ENCODE measurements at regions not wholly inside any gene's neighbourhood (a gene's known extent, or its start where the extent isn't known, plus 50 kb on each side); places are given as distances from the start of the nearest gene placed in this dataset.

DNA sequence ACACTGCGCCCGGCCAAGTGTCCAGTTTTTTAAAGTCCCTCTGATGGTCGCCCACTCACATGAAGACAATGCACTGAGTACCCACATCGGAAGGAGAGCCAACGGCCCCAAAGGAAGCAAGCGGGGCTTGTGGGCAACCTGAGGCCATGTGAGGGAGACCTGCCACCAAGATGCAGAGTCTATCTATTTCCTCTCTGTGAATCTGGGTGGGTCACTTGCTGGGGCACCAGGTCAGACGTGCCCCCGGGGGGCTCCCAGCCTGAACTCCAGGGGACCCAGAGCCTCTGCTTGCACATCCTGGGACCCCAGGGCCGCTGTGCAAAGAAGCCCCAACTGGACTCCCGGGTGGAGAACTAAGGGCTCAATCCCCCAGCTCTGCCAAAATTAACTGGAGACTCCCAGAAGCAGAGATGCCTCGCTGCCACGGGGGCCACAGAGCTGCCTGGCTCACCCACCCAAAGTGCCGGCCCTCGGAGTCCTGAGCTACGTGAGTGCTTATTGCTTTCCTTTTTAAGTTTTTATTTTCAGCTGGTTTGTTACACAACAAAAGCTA is 106.4 kb downstream of the BRD1 start:
- no peak overlapping the region for H3K27ac ChIP-seq
- WGBS, 5 donors = 89 to 95% (median 91%) methylated on average over 11 to 15 of the region's 15 CpGs
- H3K27me3 ChIP-seq (replicated peaks in 1 of 7) = peaks cover 0 to 34% (median 24%) of the 10 kb centered on the region in 7 donors
- no peak for DNase-seq
- H3K36me3 ChIP-seq = no peaks in the 10 kb centered on the region
- intact Hi-C loops (cut with DNase I; ENCODE audit: low total_unique reads) = no loop called here
- TF ChIP-seq POLR2A (IDR thresholded peaks at IDR 0.05) = no peak
- TF ChIP-seq, protein P1, sequence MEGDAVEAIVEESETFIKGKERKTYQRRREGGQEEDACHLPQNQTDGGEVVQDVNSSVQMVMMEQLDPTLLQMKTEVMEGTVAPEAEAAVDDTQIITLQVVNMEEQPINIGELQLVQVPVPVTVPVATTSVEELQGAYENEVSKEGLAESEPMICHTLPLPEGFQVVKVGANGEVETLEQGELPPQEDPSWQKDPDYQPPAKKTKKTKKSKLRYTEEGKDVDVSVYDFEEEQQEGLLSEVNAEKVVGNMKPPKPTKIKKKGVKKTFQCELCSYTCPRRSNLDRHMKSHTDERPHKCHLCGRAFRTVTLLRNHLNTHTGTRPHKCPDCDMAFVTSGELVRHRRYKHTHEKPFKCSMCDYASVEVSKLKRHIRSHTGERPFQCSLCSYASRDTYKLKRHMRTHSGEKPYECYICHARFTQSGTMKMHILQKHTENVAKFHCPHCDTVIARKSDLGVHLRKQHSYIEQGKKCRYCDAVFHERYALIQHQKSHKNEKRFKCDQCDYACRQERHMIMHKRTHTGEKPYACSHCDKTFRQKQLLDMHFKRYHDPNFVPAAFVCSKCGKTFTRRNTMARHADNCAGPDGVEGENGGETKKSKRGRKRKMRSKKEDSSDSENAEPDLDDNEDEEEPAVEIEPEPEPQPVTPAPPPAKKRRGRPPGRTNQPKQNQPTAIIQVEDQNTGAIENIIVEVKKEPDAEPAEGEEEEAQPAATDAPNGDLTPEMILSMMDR (IDR thresholded peaks at IDR 0.05 in 8 of 11, conservative IDR thresholded peaks at IDR 0.05 in 3 of 11) = no peak
- no peak for TF ChIP-seq POLR2AphosphoS5 (IDR thresholded peaks at IDR 0.05)
- no peaks in the 10 kb centered on the region for H3K9me3 ChIP-seq
- no peak overlapping the region for H3K4me3 ChIP-seq
- H3K4me1 ChIP-seq = peaks cover 5 to 22% (median 17%) of the 10 kb centered on the region in 6 donors

DNA sequence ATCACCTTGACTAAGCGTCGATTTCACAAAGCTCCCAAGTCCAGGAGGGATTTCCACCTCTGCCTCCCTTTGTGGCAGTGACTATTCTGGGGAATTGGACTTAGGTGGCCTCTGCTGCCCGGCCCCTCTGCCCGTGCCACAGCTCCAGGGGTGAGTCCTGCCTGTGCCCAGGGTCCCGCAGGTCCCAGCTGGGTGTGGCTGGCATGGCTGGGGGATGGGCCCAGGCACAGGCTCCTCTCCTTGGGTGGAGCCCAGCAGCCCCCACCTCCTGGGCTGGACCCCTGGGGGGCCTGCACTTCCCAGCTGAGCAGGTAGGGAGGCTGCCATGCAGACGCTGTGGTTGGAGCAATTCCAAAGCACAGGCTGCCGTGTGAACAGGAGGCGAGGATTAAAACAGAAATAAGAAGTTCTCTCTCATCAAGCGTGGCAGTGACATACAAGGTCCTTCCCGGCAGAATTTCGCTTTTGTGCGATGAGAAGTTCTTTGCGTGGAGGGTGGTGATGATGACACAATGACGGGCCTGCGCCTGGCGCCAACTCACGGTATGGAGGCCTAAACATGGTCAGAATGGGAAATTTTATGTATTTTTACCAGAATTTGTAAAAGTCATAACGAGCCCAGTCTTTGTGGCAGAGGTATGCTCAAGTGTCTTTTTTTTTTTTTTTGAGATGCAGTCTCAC is 107.3 kb downstream of the BRD1 start:
- intact Hi-C loops (cut with DNase I; ENCODE audit: low total_unique reads) = no loop called here
- H3K36me3 ChIP-seq = no peaks in the 10 kb centered on the region
- peaks cover 0 to 28% (median 15%) of the 10 kb centered on the region in 7 donors for H3K27me3 ChIP-seq (replicated peaks in 1 of 7)
- 87 to 91% (median 87%) methylated on average over 15 to 18 of the region's 18 CpGs for WGBS, 5 donors
- H3K4me1 ChIP-seq = peaks cover 5 to 20% (median 16%) of the 10 kb centered on the region in 6 donors
- no peak overlapping the region for H3K27ac ChIP-seq
- H3K9me3 ChIP-seq = no peaks in the 10 kb centered on the region
- TF ChIP-seq POLR2A (IDR thresholded peaks at IDR 0.05) = no peak
- no peak for TF ChIP-seq POLR2AphosphoS5 (IDR thresholded peaks at IDR 0.05)
- TF ChIP-seq, protein P1 (IDR thresholded peaks at IDR 0.05 in 8 of 11, conservative IDR thresholded peaks at IDR 0.05 in 3 of 11) = no peak
- no peak for DNase-seq
- no peak overlapping the region for H3K4me3 ChIP-seq

DNA sequence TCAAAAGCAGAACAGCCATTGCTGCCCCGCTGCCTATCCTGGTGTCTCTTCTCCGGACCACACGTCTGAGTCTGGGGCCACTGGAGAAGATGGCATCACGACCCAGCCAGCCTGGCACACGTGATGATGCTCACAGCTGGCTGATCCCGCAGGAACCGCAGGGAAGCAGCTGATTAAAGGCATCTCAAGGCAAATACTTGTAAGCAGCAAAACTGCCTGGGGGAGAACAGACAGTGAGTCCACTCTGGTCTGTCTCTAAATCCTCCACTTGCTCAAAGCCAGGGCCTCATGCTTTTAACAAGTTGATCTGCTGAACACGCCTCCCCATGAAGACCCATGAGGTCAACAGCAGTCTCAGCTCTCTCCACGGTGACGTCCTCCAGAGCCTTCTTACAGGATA is 108.6 kb downstream of the BRD1 start:
- TF ChIP-seq POLR2A (IDR thresholded peaks at IDR 0.05) (no peak), POLR2AphosphoS5 (IDR thresholded peaks at IDR 0.05) (no peak)
- TF ChIP-seq, protein P1 (IDR thresholded peaks at IDR 0.05 in 8 of 11, conservative IDR thresholded peaks at IDR 0.05 in 3 of 11) = no peak
- H3K4me3 ChIP-seq = no peak overlapping the region
- H3K9me3 ChIP-seq = no peaks in the 10 kb centered on the region
- no peak overlapping the region for H3K27ac ChIP-seq
- intact Hi-C loops (cut with DNase I; ENCODE audit: low total_unique reads) = no loop called here
- H3K36me3 ChIP-seq = no peaks in the 10 kb centered on the region
- H3K27me3 ChIP-seq (replicated peaks in 1 of 7) = peaks cover 0 to 20% (median 1%) of the 10 kb centered on the region in 7 donors
- no peak for DNase-seq
- H3K4me1 ChIP-seq = peaks cover 0 to 6% (median 2%) of the 10 kb centered on the region in 6 donors
- 79 to 84% (median 84%) methylated on average over 6 to 10 of the region's 10 CpGs for WGBS, 5 donors

DNA sequence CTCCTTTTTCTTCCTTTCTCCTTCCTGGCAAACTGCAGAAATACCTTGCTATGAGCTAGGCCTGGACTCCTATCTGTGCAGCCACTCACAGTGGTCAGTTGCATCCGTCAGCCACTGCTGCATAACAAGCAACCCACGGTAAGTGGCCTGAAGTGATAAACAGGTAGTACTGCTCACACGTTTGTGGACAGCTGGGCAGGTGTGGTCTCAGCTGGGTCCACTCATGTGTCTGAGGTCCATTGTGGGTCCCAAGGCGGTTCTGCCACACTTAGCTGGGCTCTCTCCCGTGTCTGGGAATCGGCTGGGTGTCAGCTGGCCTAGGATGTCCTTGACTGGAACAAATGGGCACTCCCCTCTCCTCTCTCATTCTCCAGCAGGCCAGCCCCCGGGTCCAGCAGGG is 109.3 kb downstream of the BRD1 start:
- 77 to 94% (median 83%) methylated on average over 6 to 7 of the region's 7 CpGs for WGBS, 5 donors
- H3K9me3 ChIP-seq = no peaks in the 10 kb centered on the region
- intact Hi-C loops (cut with DNase I; ENCODE audit: low total_unique reads) = no loop called here
- peaks cover 0 to 14% (median 0%) of the 10 kb centered on the region in 7 donors for H3K27me3 ChIP-seq (replicated peaks in 1 of 7)
- no peaks in the 10 kb centered on the region for H3K4me1 ChIP-seq
- no peak for DNase-seq
- no peak overlapping the region for H3K27ac ChIP-seq
- no peaks in the 10 kb centered on the region for H3K36me3 ChIP-seq
- no peak overlapping the region for H3K4me3 ChIP-seq
- TF ChIP-seq POLR2AphosphoS5 (IDR thresholded peaks at IDR 0.05) (no peak), POLR2A (IDR thresholded peaks at IDR 0.05) (no peak)
- TF ChIP-seq, protein P1 (IDR thresholded peaks at IDR 0.05 in 8 of 11, conservative IDR thresholded peaks at IDR 0.05 in 3 of 11) = no peak

Measured in spleen (tissue), 11 donors.